ENCODE measurements at regions not wholly inside any gene's neighbourhood (a gene's known extent, or its start where the extent isn't known, plus 50 kb on each side); places are given as distances from the start of the nearest gene placed in this dataset.

- no peak for DNase-seq (ENCODE audit: low read depth in 2 of 2)
Measured at GRCh38 chr4:23741681-23742191, 148.1 kb downstream of the PPARGC1A start.

DNA sequence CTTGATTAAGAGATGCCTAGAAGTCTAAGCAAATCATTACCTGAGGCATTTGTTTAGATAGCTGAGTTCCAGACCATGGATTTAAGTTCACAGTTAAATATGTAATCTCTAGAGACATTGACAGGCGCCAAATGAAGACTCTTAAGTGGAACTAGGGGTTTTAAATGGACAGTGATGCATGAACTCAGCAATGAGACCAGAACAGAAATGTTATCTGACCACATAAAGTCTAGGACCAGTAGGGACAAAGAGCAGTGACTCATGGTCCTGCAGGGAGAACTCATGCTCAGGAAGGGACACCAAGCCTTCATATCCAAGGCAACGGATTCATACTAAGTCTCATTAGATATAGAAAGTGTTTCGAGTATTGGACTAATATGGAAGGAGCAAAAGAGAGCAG, 152.3 kb downstream of the PPARGC1A start:
- DNase-seq (ENCODE audit: low read depth in 2 of 2) = no peak

DNA sequence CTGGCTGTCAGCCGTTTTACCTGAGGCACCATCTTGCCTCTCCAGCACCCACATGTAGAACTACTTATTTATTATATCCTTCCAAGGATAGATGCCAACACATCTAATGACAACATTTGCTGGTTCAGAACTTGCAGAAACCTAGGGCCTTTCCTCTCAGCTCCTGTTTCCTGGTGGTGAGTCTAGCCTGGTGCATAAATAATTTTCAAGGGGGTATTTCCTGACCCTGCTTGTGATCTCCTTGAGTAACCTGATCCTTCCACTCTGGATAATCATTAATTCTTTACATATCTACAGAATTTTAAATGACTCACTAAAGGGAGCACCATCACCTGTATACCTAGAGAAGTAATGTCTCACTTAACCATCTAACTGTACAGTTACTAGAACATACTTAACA, 153.4 kb downstream of the PPARGC1A start:
- no peak for DNase-seq (ENCODE audit: low read depth in 2 of 2)

DNA sequence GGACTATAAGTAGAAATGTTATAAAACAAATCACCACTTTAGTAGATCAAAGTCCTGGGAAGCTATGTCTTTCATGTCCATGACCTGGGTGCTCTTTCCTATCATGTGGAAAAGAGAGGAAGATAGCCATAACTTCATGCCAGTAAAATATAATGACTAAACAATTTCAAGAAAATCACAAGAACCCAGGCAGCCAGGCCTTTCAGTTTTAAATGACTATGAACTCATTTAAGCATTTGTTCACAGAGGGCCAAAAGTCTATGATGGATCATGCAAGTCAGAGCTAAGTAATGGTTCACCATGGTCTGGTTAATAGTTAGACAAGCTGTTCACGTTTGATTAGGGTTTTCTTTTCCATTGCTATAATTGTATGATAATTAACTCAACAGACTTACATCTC, 155.8 kb downstream of the PPARGC1A start:
- DNase-seq (ENCODE audit: low read depth in 2 of 2) = no peak

DNA sequence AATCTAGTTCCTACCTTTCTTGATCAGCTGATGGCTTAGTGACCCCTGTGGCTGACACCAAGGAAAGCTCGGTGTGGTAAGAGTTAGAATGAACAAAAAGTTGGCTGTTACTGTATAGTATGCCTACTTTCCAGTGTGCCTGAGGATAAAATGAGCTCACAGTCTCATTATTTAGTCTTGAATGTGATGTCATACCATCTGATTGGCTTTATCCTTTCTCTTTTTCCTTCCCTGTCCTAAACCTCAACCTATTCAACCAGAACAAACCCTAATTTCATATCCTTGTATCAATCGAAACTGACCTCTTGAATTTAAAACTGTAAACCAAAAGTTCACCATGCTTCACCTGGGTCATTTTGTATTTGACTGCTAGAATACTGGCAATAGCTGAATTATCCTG, 156.4 kb downstream of the PPARGC1A start:
- DNase-seq (ENCODE audit: low read depth in 2 of 2) = no peak

DNA sequence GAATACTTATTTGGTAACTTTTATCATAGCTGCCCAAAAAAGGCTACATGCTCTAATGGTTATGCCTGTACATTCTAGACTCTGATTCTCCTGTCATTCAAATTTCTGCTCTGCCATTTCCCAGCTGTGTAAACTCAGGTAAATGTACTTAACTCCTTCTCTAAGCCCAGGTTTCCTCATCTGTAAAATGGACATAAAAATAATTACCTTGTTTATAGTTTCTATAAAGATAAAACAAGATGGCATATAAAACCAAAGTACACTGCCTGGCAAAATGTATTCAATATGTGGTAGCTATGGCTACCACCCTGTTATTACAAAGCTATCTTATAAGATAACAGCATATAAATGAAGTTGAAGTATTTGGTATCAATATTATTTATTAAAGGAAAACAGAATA, 158.8 kb downstream of the PPARGC1A start:
- no peak for DNase-seq (ENCODE audit: low read depth in 2 of 2)

- no peak for DNase-seq (ENCODE audit: low read depth in 2 of 2)
Measured at GRCh38 chr4:23728971-23729370, 160.9 kb downstream of the PPARGC1A start.

DNA sequence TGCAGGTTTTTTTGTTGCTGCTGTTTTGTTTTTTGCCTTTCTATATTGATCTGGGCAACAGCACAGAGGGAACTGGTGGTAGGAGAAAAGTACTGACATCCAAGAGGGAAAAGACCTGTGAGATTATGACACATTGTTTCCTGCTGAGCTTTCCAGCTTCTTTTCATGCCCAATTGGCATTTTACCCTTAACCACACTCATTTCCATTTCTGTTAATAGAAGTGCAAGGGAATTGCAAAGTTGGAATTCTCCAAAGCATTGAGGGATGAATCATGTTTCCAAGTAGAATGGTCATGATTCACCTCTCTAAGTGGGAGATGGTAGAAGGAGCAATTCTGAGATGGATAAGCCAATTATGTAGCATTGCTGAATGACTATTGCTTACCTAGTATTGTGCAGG, 161.5 kb downstream of the PPARGC1A start:
- DNase-seq (ENCODE audit: low read depth in 2 of 2) = no peak

DNA sequence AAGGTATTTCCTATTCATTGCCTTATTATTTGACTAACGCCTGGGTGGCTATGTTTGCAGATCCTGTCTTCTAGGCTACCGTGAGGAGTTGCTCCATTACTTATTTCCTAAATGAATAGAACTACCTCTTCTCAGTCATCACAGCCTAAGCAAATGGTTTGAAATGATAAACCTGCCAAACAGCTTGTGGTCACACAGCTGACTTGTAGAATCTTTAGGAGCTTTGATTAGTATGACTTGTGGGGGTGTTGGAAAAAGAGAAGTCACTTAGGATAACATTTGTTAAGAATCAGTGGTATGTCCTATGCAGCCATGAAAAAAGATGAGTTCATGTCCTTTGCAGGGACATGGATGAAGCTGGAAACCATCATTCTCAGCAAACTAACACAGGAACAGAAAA, 169.3 kb downstream of the PPARGC1A start:
- DNase-seq (ENCODE audit: low read depth in 2 of 2) = no peak

- DNase-seq (ENCODE audit: low read depth in 2 of 2) = no peak
Measured at GRCh38 chr4:23718435-23718834, 171.4 kb downstream of the PPARGC1A start.

GRCh38 chr4:23717528-23718248, 172.2 kb downstream of the PPARGC1A start:
- DNase-seq (ENCODE audit: low read depth in 2 of 2) = no peak

GRCh38 chr4:23710298-23710697, 179.5 kb downstream of the PPARGC1A start:
- no peak for DNase-seq (ENCODE audit: low read depth in 2 of 2)

GRCh38 chr4:23707652-23708026, 182.2 kb downstream of the PPARGC1A start:
- no peak for DNase-seq (ENCODE audit: low read depth in 2 of 2)

GRCh38 chr4:23706972-23707651, 182.7 kb downstream of the PPARGC1A start:
- DNase-seq (ENCODE audit: low read depth in 2 of 2) = no peak

DNA sequence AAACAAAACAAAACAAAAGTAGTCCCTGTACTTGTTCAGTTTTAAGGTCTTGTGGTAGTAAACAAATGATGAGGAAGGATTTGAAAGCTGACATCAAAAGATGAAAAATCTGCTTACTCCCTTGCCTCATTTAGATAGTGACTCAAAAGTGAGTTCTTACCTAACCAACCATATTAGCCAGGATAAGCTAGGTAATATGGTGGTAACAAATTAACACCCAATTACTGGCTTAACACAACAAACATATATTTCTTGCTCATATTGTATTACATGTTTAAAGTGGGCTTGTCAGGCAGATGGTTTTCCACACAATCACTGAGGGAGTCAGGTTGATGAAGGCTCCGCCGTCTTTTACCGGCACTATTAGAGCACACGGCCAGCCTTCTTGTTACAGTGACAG, 189.7 kb downstream of the PPARGC1A start:
- DNase-seq (ENCODE audit: low read depth in 2 of 2) = no peak

- no peak for DNase-seq (ENCODE audit: low read depth in 2 of 2)
Measured at GRCh38 chr4:23697722-23698121, 192.1 kb downstream of the PPARGC1A start.

DNA sequence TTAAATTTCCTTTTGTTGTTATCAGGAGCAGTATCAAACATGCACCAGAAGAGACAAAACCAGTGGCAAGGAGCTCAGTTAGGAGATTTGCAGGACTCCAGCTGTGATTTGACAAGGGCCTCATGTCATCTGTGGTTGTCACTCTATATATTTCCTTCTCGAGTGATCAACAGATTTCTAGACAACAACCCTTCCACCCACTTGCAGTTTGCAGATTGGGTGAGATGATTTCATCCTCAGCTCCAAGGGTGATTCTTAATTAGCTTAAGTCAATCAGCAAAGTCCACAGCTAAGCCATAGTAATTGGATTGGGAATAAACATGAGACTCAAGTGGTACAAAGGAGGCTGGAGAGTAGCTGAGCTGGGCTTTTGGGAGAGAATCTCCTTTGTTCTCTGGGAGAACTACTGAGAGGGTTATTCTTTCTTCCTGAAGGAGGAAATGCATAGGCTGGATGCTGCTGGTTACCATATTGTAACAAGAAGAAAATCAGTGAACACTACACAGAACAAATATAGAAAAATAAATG, 192.8 kb downstream of the PPARGC1A start:
- no peak for DNase-seq (ENCODE audit: low read depth in 2 of 2)

DNA sequence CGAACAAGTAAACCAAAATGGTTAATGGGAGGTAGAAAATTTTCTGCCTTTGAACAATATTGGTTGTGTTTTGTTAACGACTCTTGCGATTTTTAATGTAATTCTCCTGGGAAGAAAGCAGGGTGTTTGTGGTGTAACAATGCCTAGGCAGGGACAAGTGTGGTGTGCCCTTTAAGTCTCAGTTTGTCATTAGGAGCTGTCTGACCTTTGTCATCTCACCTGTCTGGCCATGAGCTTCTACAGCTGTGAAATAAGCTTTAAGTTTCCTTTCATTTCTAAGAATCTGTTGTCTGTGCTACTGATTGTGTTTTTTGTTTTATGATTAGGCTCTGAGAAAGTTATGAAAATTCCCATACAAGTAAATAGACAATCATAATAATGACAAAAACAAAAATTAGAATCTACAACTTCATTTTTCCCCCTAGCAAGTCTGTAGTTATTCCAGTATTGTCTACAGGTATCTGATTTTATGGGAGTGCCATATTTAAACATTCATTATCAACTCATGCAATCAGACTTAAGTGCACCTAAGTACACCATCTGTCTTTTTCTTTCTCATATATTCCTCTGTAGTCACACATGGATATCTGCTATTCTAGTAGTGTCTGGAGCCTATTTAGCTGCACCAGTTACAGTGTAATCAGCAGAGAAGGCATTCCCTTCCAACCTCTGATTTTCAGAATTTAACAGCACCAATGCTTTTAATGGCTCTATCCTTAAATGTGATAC, 203.5 kb downstream of the PPARGC1A start:
- DNase-seq (ENCODE audit: low read depth in 2 of 2) = no peak

DNA sequence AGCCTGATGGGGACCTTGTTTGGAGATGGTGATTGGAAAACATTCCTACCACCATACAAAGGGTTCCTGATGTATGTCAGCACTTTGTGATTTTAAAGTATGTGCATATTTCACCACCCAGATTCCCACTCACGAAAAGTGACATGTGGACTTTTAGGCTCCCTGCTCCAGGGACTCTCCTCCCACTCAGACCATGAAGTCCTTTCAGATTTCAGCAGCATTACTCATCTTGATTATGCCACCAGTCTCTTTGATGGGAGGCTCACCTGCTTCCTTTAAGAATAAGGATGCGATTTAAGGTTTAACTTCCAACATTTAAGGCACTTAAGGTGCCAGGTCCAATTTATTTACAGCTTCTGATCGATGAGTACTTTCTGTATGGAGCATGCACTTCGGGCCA, 204.4 kb downstream of the PPARGC1A start:
- no peak for DNase-seq (ENCODE audit: low read depth in 2 of 2)

GRCh38 chr4:23680671-23681518, 209.0 kb downstream of the PPARGC1A start:
- DNase-seq (ENCODE audit: low read depth in 2 of 2) = no peak

GRCh38 chr4:23674694-23675093, 215.2 kb downstream of the PPARGC1A start:
- DNase-seq (ENCODE audit: low read depth in 2 of 2) = no peak

GRCh38 chr4:23667659-23668058, 222.2 kb downstream of the PPARGC1A start:
- DNase-seq (ENCODE audit: low read depth in 2 of 2) = no peak

All from stimulated activated CD4-positive, alpha-beta T cell treated with anti-CD3 and anti-CD28 coated beads, Interleukin-15, amount 100 ng/mL, for 48 hours (primary cell).